Effector memory CD8-positive, alpha-beta T cell (primary cell): ENCODE measurements at regions not wholly inside any gene's neighbourhood (a gene's known extent, or its start where the extent isn't known, plus 50 kb on each side); places are given as distances from the start of the nearest gene placed in this dataset.

Experiments used
- ATAC-seq: fragments of 150-1000 bp; cut with Tn5 transposase; replicated peaks from 2 replicates; pipeline ENCODE4 v1.10.0; 2021; ENCODE audit warnings: mild to moderate bottlenecking, moderate library complexity
- DNase-seq, 3 experiments: peaks; one replicate each; pipeline ENCODE4 v3.0.0; 2021
- H3K27ac Mint-ChIP-seq, 2 donors: one replicate each; pipeline ENCODE4 v1.8.0; 2022; ENCODE audit warnings: mild to moderate bottlenecking in 2 of 2, mixed read lengths in 2 of 2, moderate library complexity in 2 of 2
- H3K27me3 Mint-ChIP-seq, 2 donors: one replicate each; pipeline ENCODE4 v1.8.0; 2022; ENCODE audit warnings: mixed read lengths in 2 of 2
- H3K36me3 Mint-ChIP-seq: one replicate; pipeline ENCODE4 v1.8.0; 2022; ENCODE audit warnings: mild to moderate bottlenecking, moderate library complexity, mixed read lengths; ENCODE audit not compliant: insufficient read depth
- H3K4me1 Mint-ChIP-seq, 2 donors: one replicate each; pipeline ENCODE4 v1.8.0; 2022; ENCODE audit warnings: low read depth in 2 of 2, mixed read lengths in 2 of 2
- H3K4me3 Mint-ChIP-seq, 2 donors: one replicate each; pipeline ENCODE4 v1.8.0; 2022; ENCODE audit warnings: mild to moderate bottlenecking in 2 of 2, mixed read lengths in 2 of 2, moderate library complexity in 2 of 2
- H3K9me3 Mint-ChIP-seq, 2 donors: one replicate each; pipeline ENCODE4 v1.8.0; 2022; ENCODE audit warnings: mixed read lengths in 2 of 2

GRCh38 chr5:28380167-28380566 is 1341.8 kb upstream of the CDH9 start:
- Mint-ChIP-seq H3K4me1 (no peaks in the 10 kb centered on the region), H3K27ac (no peak overlapping the region)

GRCh38 chr5:28374492-28374967 is 1336.1 kb upstream of the CDH9 start:
- Mint-ChIP-seq H3K27me3 (no peaks in the 10 kb centered on the region), H3K4me3 (no peak overlapping the region), H3K36me3 (no peaks in the 10 kb centered on the region), H3K27ac (no peak overlapping the region), H3K9me3 (peaks cover 0 to 14% of the 10 kb centered on the region in 2 donors), H3K4me1 (no peaks in the 10 kb centered on the region)
- ATAC-seq (no peak), DNase-seq (no peak)

More at GRCh38 chr5:28380167-28380566, 1341.8 kb upstream of the CDH9 start:
- no peak for DNase-seq
- Mint-ChIP-seq H3K27me3 (no peaks in the 10 kb centered on the region), H3K4me3 (no peak overlapping the region), H3K9me3 (peaks cover 4 to 9% of the 10 kb centered on the region in 2 donors), H3K36me3 (no peaks in the 10 kb centered on the region)
- no peak for ATAC-seq

- Mint-ChIP-seq H3K4me1 (no peaks in the 10 kb centered on the region), H3K27ac (no peak overlapping the region)
These were observed 1332.5 kb upstream of the CDH9 start for GRCh38 chr5:28370896-28371295.

GRCh38 chr5:28369418-28369817 is 1331.0 kb upstream of the CDH9 start:
- H3K4me3 Mint-ChIP-seq: no peak overlapping the region
- DNase-seq (no peak), ATAC-seq (no peak)
- no peaks in the 10 kb centered on the region for H3K36me3 Mint-ChIP-seq
- no peak overlapping the region for H3K27ac Mint-ChIP-seq
- H3K9me3 Mint-ChIP-seq: peaks cover 0 to 5% of the 10 kb centered on the region in 2 donors
- H3K27me3 Mint-ChIP-seq: no peaks in the 10 kb centered on the region
- H3K4me1 Mint-ChIP-seq: no peaks in the 10 kb centered on the region

More at GRCh38 chr5:28370896-28371295, 1332.5 kb upstream of the CDH9 start:
- ATAC-seq: no peak
- DNase-seq: no peak
- H3K36me3 Mint-ChIP-seq: no peaks in the 10 kb centered on the region
- H3K4me3 Mint-ChIP-seq: no peak overlapping the region
- peaks cover 5% of the 10 kb centered on the region in 2 donors for H3K9me3 Mint-ChIP-seq
- H3K27me3 Mint-ChIP-seq: no peaks in the 10 kb centered on the region

GRCh38 chr5:28355831-28356230 is 1317.4 kb upstream of the CDH9 start:
- Mint-ChIP-seq H3K27me3 (no peaks in the 10 kb centered on the region), H3K27ac (no peak overlapping the region), H3K4me3 (no peak overlapping the region), H3K4me1 (no peaks in the 10 kb centered on the region), H3K36me3 (no peaks in the 10 kb centered on the region), H3K9me3 (peaks cover 0 to 2% of the 10 kb centered on the region in 2 donors)
- DNase-seq (no peak), ATAC-seq (no peak)

GRCh38 chr5:28346696-28347095 is 1308.3 kb upstream of the CDH9 start:
- no peaks in the 10 kb centered on the region for H3K4me1 Mint-ChIP-seq
- H3K4me3 Mint-ChIP-seq: no peak overlapping the region
- no peak overlapping the region for H3K27ac Mint-ChIP-seq
- H3K27me3 Mint-ChIP-seq: no peaks in the 10 kb centered on the region
- no peak for ATAC-seq
- DNase-seq: no peak
- peaks cover 6 to 17% of the 10 kb centered on the region in 2 donors for H3K9me3 Mint-ChIP-seq
- H3K36me3 Mint-ChIP-seq: no peaks in the 10 kb centered on the region

- DNase-seq (no peak), ATAC-seq (no peak)
- H3K4me1 Mint-ChIP-seq: no peaks in the 10 kb centered on the region
- no peaks in the 10 kb centered on the region for H3K27me3 Mint-ChIP-seq
- no peak overlapping the region for H3K27ac Mint-ChIP-seq
- H3K4me3 Mint-ChIP-seq: no peak overlapping the region
- H3K36me3 Mint-ChIP-seq: no peaks in the 10 kb centered on the region
- peaks cover 4 to 13% of the 10 kb centered on the region in 2 donors for H3K9me3 Mint-ChIP-seq
These were observed 1306.5 kb upstream of the CDH9 start for GRCh38 chr5:28344836-28345433.

- H3K27ac Mint-ChIP-seq: no peak overlapping the region
- no peaks in the 10 kb centered on the region for H3K27me3 Mint-ChIP-seq
- no peak for DNase-seq
- no peaks in the 10 kb centered on the region for H3K36me3 Mint-ChIP-seq
- peaks cover 0 to 9% of the 10 kb centered on the region in 2 donors for H3K9me3 Mint-ChIP-seq
- no peak for ATAC-seq
- no peaks in the 10 kb centered on the region for H3K4me1 Mint-ChIP-seq
- no peak overlapping the region for H3K4me3 Mint-ChIP-seq
These were observed 1290.8 kb upstream of the CDH9 start for GRCh38 chr5:28329176-28329575.

GRCh38 chr5:28328681-28329080 is 1290.3 kb upstream of the CDH9 start:
- ATAC-seq (no peak), DNase-seq (no peak)
- H3K4me3 Mint-ChIP-seq: no peak overlapping the region
- H3K4me1 Mint-ChIP-seq: no peaks in the 10 kb centered on the region
- peaks cover 0 to 9% of the 10 kb centered on the region in 2 donors for H3K9me3 Mint-ChIP-seq
- H3K27me3 Mint-ChIP-seq: no peaks in the 10 kb centered on the region
- H3K27ac Mint-ChIP-seq: no peak overlapping the region
- H3K36me3 Mint-ChIP-seq: no peaks in the 10 kb centered on the region

- DNase-seq (no peak), ATAC-seq (no peak)
- H3K4me1 Mint-ChIP-seq: no peaks in the 10 kb centered on the region
- H3K27ac Mint-ChIP-seq: no peak overlapping the region
- H3K27me3 Mint-ChIP-seq: no peaks in the 10 kb centered on the region
- no peaks in the 10 kb centered on the region for H3K36me3 Mint-ChIP-seq
- peaks cover 0 to 3% of the 10 kb centered on the region in 2 donors for H3K9me3 Mint-ChIP-seq
- no peak overlapping the region for H3K4me3 Mint-ChIP-seq
These were observed 1285.8 kb upstream of the CDH9 start for GRCh38 chr5:28324174-28324573.

- peaks cover 0 to 3% of the 10 kb centered on the region in 2 donors for H3K9me3 Mint-ChIP-seq
- no peak overlapping the region for H3K4me3 Mint-ChIP-seq
- DNase-seq (no peak), ATAC-seq (no peak)
- H3K4me1 Mint-ChIP-seq: no peaks in the 10 kb centered on the region
- H3K27ac Mint-ChIP-seq: no peak overlapping the region
- H3K27me3 Mint-ChIP-seq: no peaks in the 10 kb centered on the region
- no peaks in the 10 kb centered on the region for H3K36me3 Mint-ChIP-seq
These were observed 1275.6 kb upstream of the CDH9 start for GRCh38 chr5:28313953-28314352.

- Mint-ChIP-seq H3K4me1 (no peaks in the 10 kb centered on the region), H3K4me3 (no peak overlapping the region), H3K36me3 (no peaks in the 10 kb centered on the region), H3K27me3 (no peaks in the 10 kb centered on the region), H3K9me3 (peaks cover 0 to 3% of the 10 kb centered on the region in 2 donors), H3K27ac (no peak overlapping the region)
- DNase-seq: no peak
- ATAC-seq: no peak
These were observed 1275.0 kb upstream of the CDH9 start for GRCh38 chr5:28313321-28313951.

- ATAC-seq (no peak), DNase-seq (no peak)
- H3K27ac Mint-ChIP-seq: no peak overlapping the region
- peaks cover 0 to 3% of the 10 kb centered on the region in 2 donors for H3K9me3 Mint-ChIP-seq
- H3K4me1 Mint-ChIP-seq: no peaks in the 10 kb centered on the region
- H3K4me3 Mint-ChIP-seq: no peak overlapping the region
- no peaks in the 10 kb centered on the region for H3K27me3 Mint-ChIP-seq
- no peaks in the 10 kb centered on the region for H3K36me3 Mint-ChIP-seq
These were observed 1272.3 kb upstream of the CDH9 start for GRCh38 chr5:28310696-28311095.

GRCh38 chr5:28305891-28306290 is 1267.5 kb upstream of the CDH9 start:
- H3K4me3 Mint-ChIP-seq: no peak overlapping the region
- peaks cover 3 to 6% of the 10 kb centered on the region in 2 donors for H3K9me3 Mint-ChIP-seq

More at GRCh38 chr5:28305891-28306290, 1267.5 kb upstream of the CDH9 start:
- no peaks in the 10 kb centered on the region for H3K27me3 Mint-ChIP-seq
- ATAC-seq (no peak), DNase-seq (no peak)
- H3K36me3 Mint-ChIP-seq: no peaks in the 10 kb centered on the region
- H3K27ac Mint-ChIP-seq: no peak overlapping the region
- no peaks in the 10 kb centered on the region for H3K4me1 Mint-ChIP-seq
